ENCODE measurements at regions not wholly inside any gene's neighbourhood (a gene's known extent, or its start where the extent isn't known, plus 50 kb on each side); places are given as distances from the start of the nearest gene placed in this dataset.

DNA sequence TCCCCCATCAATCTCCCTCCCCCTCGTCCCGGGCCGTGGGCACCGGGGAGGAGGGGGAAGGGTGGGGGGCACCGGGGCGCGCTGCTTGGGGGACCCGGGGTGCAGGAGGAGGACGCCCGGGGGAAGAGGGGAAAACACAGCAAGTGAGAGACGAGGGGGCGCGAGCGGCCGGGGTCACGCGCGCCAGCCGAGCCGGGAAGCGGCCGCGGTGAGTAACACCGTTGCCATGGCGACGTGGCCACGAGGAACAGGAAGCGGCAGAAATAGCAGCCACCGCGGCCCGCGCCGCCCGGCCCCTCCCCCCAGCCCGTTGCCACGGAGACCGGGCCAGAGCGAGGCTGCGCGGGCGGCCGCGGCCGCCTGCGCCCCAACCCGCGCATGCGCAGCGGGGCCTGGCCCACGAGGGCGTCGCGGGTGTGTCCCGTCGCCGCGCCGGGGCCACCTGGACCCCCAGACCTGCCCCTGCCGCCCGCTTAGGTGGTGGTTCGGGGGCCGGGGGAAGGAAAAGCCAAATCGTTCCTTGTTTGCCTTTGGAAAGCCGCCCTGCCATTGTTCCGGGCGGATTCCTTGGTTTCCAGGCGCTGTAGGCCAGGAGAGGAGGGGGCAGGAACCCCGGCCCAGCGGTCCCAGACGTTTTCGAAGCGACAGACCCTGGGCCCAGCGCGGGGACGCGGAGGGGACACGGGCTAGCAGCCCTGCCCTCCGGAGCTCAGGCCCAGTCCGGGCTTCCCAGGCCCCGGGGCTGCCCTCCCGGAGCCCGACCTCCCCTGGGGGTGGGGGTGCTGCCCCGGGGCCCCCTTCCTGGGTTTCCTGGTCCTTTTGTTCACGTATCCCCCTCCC lies 207.1 kb downstream of the C9orf50 start (continued):
- peak; percentile 21; the same call in 1 of the 2 replicates for TF ChIP-seq ZNF76 (tag by site-specific recombination; IDR thresholded peaks at IDR 0.05; ENCODE audit: borderline replicate concordance, low read depth)
- TF ChIP-seq, protein P1, sequence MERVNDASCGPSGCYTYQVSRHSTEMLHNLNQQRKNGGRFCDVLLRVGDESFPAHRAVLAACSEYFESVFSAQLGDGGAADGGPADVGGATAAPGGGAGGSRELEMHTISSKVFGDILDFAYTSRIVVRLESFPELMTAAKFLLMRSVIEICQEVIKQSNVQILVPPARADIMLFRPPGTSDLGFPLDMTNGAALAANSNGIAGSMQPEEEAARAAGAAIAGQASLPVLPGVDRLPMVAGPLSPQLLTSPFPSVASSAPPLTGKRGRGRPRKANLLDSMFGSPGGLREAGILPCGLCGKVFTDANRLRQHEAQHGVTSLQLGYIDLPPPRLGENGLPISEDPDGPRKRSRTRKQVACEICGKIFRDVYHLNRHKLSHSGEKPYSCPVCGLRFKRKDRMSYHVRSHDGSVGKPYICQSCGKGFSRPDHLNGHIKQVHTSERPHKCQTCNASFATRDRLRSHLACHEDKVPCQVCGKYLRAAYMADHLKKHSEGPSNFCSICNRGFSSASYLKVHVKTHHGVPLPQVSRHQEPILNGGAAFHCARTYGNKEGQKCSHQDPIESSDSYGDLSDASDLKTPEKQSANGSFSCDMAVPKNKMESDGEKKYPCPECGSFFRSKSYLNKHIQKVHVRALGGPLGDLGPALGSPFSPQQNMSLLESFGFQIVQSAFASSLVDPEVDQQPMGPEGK (tag by site-specific recombination; IDR thresholded peaks at IDR 0.05) = peak; percentile 93
- TF ChIP-seq, protein P2, sequence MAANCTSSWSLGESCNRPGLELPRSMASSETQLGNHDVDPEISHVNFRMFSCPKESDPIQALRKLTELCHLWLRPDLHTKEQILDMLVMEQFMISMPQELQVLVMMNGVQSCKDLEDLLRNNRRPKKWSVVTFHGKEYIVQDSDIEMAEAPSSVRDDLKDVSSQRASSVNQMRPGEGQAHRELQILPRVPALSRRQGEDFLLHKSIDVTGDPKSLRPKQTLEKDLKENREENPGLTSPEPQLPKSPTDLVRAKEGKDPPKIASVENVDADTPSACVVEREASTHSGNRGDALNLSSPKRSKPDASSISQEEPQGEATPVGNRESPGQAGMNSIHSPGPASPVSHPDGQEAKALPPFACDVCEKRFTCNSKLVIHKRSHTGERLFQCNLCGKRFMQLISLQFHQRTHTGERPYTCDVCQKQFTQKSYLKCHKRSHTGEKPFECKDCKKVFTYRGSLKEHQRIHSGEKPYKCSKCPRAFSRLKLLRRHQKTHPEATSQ (tag by site-specific recombination; IDR thresholded peaks at IDR 0.05) = no peak
- no peak for TF ChIP-seq ZNF16 (tag by site-specific recombination; IDR thresholded peaks at IDR 0.05; ENCODE audit: low read depth)
- no peak for TF ChIP-seq HOXC10 (CRISPR knock-in tag; IDR thresholded peaks at IDR 0.05)
- peak; percentile 69 for TF ChIP-seq GLIS2 (tag by site-specific recombination; IDR thresholded peaks at IDR 0.05)
- no peak for TF ChIP-seq KLF7 (tag by site-specific recombination; IDR thresholded peaks at IDR 0.05; ENCODE audit: borderline replicate concordance)
- no peak for TF ChIP-seq SCRT1 (tag by site-specific recombination; IDR thresholded peaks at IDR 0.05; ENCODE audit: borderline replicate concordance)
- TF ChIP-seq ZNF433 (tag by site-specific recombination; IDR thresholded peaks at IDR 0.05; ENCODE audit: low read depth) = no peak
- TF ChIP-seq ZNF664 (tag by site-specific recombination; IDR thresholded peaks at IDR 0.05) = no peak
- peak; percentile 47; the same call in 1 of the 2 replicates for TF ChIP-seq ZNF366 (tag by site-specific recombination; conservative IDR thresholded peaks at IDR 0.05)
- TF ChIP-seq ZNF701 (tag by site-specific recombination; IDR thresholded peaks at IDR 0.05) = no peak
- no peak for TF ChIP-seq ZNF114 (tag by site-specific recombination; IDR thresholded peaks at IDR 0.05)
- 0 out of 2 replicates have a peak, but pooled peaks have one; percentile 9 for TF ChIP-seq WT1 (tag by site-specific recombination; IDR thresholded peaks at IDR 0.05)
- TF ChIP-seq ZNF571 (tag by site-specific recombination; IDR thresholded peaks at IDR 0.05) = no peak
- peak; percentile 74 for TF ChIP-seq KLF10 (tag by site-specific recombination; IDR thresholded peaks at IDR 0.05)
- no peak for TF ChIP-seq GLI4 (tag by site-specific recombination; IDR thresholded peaks at IDR 0.05)
- TF ChIP-seq ZBTB8A (tag by site-specific recombination; IDR thresholded peaks at IDR 0.05) = peak; percentile 48; the same call in 1 of the 2 replicates
- no peak for TF ChIP-seq ZNF169 (tag by site-specific recombination; IDR thresholded peaks at IDR 0.05)
- no peak for TF ChIP-seq ZNF777 (tag by site-specific recombination; IDR thresholded peaks at IDR 0.05; ENCODE audit: borderline replicate concordance)
- no peak for TF ChIP-seq ZNF561 (tag by site-specific recombination; IDR thresholded peaks at IDR 0.05; ENCODE audit: borderline replicate concordance)
- TF ChIP-seq, protein P3, sequence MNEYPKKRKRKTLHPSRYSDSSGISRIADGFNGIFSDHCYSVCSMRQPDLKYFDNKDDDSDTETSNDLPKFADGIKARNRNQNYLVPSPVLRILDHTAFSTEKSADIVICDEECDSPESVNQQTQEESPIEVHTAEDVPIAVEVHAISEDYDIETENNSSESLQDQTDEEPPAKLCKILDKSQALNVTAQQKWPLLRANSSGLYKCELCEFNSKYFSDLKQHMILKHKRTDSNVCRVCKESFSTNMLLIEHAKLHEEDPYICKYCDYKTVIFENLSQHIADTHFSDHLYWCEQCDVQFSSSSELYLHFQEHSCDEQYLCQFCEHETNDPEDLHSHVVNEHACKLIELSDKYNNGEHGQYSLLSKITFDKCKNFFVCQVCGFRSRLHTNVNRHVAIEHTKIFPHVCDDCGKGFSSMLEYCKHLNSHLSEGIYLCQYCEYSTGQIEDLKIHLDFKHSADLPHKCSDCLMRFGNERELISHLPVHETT (tag by site-specific recombination; IDR thresholded peaks at IDR 0.05) = no peak
- TF ChIP-seq, protein P4, sequence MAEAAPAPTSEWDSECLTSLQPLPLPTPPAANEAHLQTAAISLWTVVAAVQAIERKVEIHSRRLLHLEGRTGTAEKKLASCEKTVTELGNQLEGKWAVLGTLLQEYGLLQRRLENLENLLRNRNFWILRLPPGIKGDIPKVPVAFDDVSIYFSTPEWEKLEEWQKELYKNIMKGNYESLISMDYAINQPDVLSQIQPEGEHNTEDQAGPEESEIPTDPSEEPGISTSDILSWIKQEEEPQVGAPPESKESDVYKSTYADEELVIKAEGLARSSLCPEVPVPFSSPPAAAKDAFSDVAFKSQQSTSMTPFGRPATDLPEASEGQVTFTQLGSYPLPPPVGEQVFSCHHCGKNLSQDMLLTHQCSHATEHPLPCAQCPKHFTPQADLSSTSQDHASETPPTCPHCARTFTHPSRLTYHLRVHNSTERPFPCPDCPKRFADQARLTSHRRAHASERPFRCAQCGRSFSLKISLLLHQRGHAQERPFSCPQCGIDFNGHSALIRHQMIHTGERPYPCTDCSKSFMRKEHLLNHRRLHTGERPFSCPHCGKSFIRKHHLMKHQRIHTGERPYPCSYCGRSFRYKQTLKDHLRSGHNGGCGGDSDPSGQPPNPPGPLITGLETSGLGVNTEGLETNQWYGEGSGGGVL (tag by site-specific recombination; IDR thresholded peaks at IDR 0.05) = peak; percentile 96
- TF ChIP-seq ZNF670 (tag by site-specific recombination; IDR thresholded peaks at IDR 0.05; ENCODE audit: low read depth) = no peak
- no peak for TF ChIP-seq ZNF776 (tag by site-specific recombination; IDR thresholded peaks at IDR 0.05; ENCODE audit: borderline replicate concordance)
- TF ChIP-seq ZNF404 (tag by site-specific recombination; IDR thresholded peaks at IDR 0.05) = no peak
- peak; percentile 78; the same call in 1 of the 2 replicates for TF ChIP-seq MYNN (tag by site-specific recombination; IDR thresholded peaks at IDR 0.05; ENCODE audit: borderline replicate concordance)
- TF ChIP-seq OVOL3 (tag by site-specific recombination; IDR thresholded peaks at IDR 0.05) = no peak
- no peak for TF ChIP-seq ZNF184 (tag by site-specific recombination; IDR thresholded peaks at IDR 0.05)
- TF ChIP-seq, protein P5, sequence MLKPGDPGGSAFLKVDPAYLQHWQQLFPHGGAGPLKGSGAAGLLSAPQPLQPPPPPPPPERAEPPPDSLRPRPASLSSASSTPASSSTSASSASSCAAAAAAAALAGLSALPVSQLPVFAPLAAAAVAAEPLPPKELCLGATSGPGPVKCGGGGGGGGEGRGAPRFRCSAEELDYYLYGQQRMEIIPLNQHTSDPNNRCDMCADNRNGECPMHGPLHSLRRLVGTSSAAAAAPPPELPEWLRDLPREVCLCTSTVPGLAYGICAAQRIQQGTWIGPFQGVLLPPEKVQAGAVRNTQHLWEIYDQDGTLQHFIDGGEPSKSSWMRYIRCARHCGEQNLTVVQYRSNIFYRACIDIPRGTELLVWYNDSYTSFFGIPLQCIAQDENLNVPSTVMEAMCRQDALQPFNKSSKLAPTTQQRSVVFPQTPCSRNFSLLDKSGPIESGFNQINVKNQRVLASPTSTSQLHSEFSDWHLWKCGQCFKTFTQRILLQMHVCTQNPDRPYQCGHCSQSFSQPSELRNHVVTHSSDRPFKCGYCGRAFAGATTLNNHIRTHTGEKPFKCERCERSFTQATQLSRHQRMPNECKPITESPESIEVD (tag by site-specific recombination; IDR thresholded peaks at IDR 0.05) = no peak
- peak; percentile 96 for TF ChIP-seq ZNF335 (tag by site-specific recombination; conservative IDR thresholded peaks at IDR 0.05)
